Stimulated activated naive CD8-positive, alpha-beta T cell treated with anti-CD3 and anti-CD28 coated beads, Interleukin-15, amount 100 ng/mL, for 72 hours (primary cell): ENCODE measurements at regions not wholly inside any gene's neighbourhood (a gene's known extent, or its start where the extent isn't known, plus 50 kb on each side); places are given as distances from the start of the nearest gene placed in this dataset.
A peak's percentile ranks its signal among the peaks of the same experiment; 100 is the strongest.

Experiments used
- ATAC-seq: fragments of 150-1000 bp; cut with Tn5 transposase; 2 replicates; pipeline ENCODE4 v1.10.0; 2021; ENCODE audit warnings: mild to moderate bottlenecking, moderate library complexity
- DNase-seq, 2 donors: peaks; one replicate each; pipeline ENCODE4 v3.0.0; 2021 to 2022
- H3K27ac Mint-ChIP-seq, 2 donors: one replicate each; pipeline ENCODE4 v1.8.0; 2022; ENCODE audit warnings: mild to moderate bottlenecking in 2 of 2, mixed read lengths in 2 of 2, moderate library complexity in 2 of 2
- H3K27me3 Mint-ChIP-seq: one replicate; pipeline ENCODE4 v1.8.0; 2022; ENCODE audit warnings: mixed read lengths
- H3K4me1 Mint-ChIP-seq: one replicate; pipeline ENCODE4 v1.8.0; 2022; ENCODE audit warnings: mild to moderate bottlenecking, mixed read lengths
- H3K4me3 Mint-ChIP-seq, 2 donors: one replicate each; pipeline ENCODE4 v1.8.0; 2022; ENCODE audit warnings: mild to moderate bottlenecking in 2 of 2, mixed read lengths in 2 of 2, moderate library complexity in 1 of 2
- H3K9me3 Mint-ChIP-seq, 2 donors: one replicate each; pipeline ENCODE4 v1.8.0; 2022; ENCODE audit warnings: mixed read lengths in 2 of 2

- H3K27me3 Mint-ChIP-seq: peaks cover 5% of the 10 kb centered on the region
- H3K4me1 Mint-ChIP-seq: peaks cover 16% of the 10 kb centered on the region
- ATAC-seq (no peak), DNase-seq (no peak)
- peaks cover 8 to 16% of the 10 kb centered on the region in 2 donors for H3K9me3 Mint-ChIP-seq
- H3K27ac Mint-ChIP-seq: peak overlapping the region in 1 of 2 donors; percentile 84
- no peak overlapping the region for H3K4me3 Mint-ChIP-seq
These were observed 250.0 kb upstream of the SHH start for GRCh38 chr7:156062286-156062685.

GRCh38 chr7:156061689-156062255 is 249.5 kb upstream of the SHH start:
- H3K27ac Mint-ChIP-seq: peak overlapping the region in 1 of 2 donors; percentile 84
- peaks cover 8 to 16% of the 10 kb centered on the region in 2 donors for H3K9me3 Mint-ChIP-seq

GRCh38 chr7:156060925-156061324 is 248.7 kb upstream of the SHH start:
- H3K4me1 Mint-ChIP-seq: peaks cover 16% of the 10 kb centered on the region
- no peak overlapping the region for H3K4me3 Mint-ChIP-seq
- H3K9me3 Mint-ChIP-seq: peaks cover 8 to 16% of the 10 kb centered on the region in 2 donors

More at GRCh38 chr7:156061689-156062255, 249.5 kb upstream of the SHH start:
- H3K4me3 Mint-ChIP-seq: no peak overlapping the region
- DNase-seq (no peak), ATAC-seq (no peak)
- peaks cover 16% of the 10 kb centered on the region for H3K4me1 Mint-ChIP-seq
- no peaks in the 10 kb centered on the region for H3K27me3 Mint-ChIP-seq

GRCh38 chr7:156059369-156059768 is 247.1 kb upstream of the SHH start:
- Mint-ChIP-seq H3K27ac (no peak overlapping the region), H3K4me3 (no peak overlapping the region), H3K27me3 (peaks cover 9% of the 10 kb centered on the region), H3K9me3 (peaks cover 8 to 16% of the 10 kb centered on the region in 2 donors), H3K4me1 (peaks cover 10% of the 10 kb centered on the region)
- no peak for DNase-seq
- no peak for ATAC-seq

More at GRCh38 chr7:156060925-156061324, 248.7 kb upstream of the SHH start:
- Mint-ChIP-seq H3K27ac (no peak overlapping the region), H3K27me3 (no peaks in the 10 kb centered on the region)
- no peak for DNase-seq
- ATAC-seq: no peak

GRCh38 chr7:156058248-156058647 is 246.0 kb upstream of the SHH start:
- H3K27ac Mint-ChIP-seq: peak overlapping the region in 1 of 2 donors; percentile 5
- H3K9me3 Mint-ChIP-seq: peaks cover 8 to 20% of the 10 kb centered on the region in 2 donors
- peaks cover 10% of the 10 kb centered on the region for H3K4me1 Mint-ChIP-seq
- peaks cover 9% of the 10 kb centered on the region for H3K27me3 Mint-ChIP-seq
- ATAC-seq: no peak
- DNase-seq: no peak
- H3K4me3 Mint-ChIP-seq: no peak overlapping the region

- no peak overlapping the region for H3K4me3 Mint-ChIP-seq
- no peak overlapping the region for H3K27ac Mint-ChIP-seq
- ATAC-seq: no peak
- H3K9me3 Mint-ChIP-seq: peaks cover 8 to 28% of the 10 kb centered on the region in 2 donors
- no peak for DNase-seq
- H3K4me1 Mint-ChIP-seq: peaks cover 10% of the 10 kb centered on the region
- peaks cover 9% of the 10 kb centered on the region for H3K27me3 Mint-ChIP-seq
These were observed 244.3 kb upstream of the SHH start for GRCh38 chr7:156056534-156056933.

- ATAC-seq (no peak), DNase-seq (no peak)
- Mint-ChIP-seq H3K27ac (peak overlapping the region in 1 of 2 donors; percentile 19), H3K27me3 (peaks cover 9% of the 10 kb centered on the region), H3K4me1 (peaks cover 10% of the 10 kb centered on the region), H3K9me3 (peaks cover 0 to 17% of the 10 kb centered on the region in 2 donors), H3K4me3 (no peak overlapping the region)
These were observed 243.1 kb upstream of the SHH start for GRCh38 chr7:156055206-156055822.

- DNase-seq: no peak
- no peak overlapping the region for H3K4me3 Mint-ChIP-seq
- H3K27me3 Mint-ChIP-seq: peaks cover 9% of the 10 kb centered on the region
- peaks cover 0 to 18% of the 10 kb centered on the region in 2 donors for H3K9me3 Mint-ChIP-seq
- no peak for ATAC-seq
- H3K27ac Mint-ChIP-seq: peak overlapping the region in 1 of 2 donors; percentile 4
- no peaks in the 10 kb centered on the region for H3K4me1 Mint-ChIP-seq
These were observed 239.6 kb upstream of the SHH start for GRCh38 chr7:156051884-156052283.

- Mint-ChIP-seq H3K4me1 (no peaks in the 10 kb centered on the region), H3K4me3 (no peak overlapping the region), H3K27ac (no peak overlapping the region), H3K9me3 (peaks cover 0 to 20% of the 10 kb centered on the region in 2 donors), H3K27me3 (peaks cover 9% of the 10 kb centered on the region)
- DNase-seq: no peak
- no peak for ATAC-seq
These were observed 238.6 kb upstream of the SHH start for GRCh38 chr7:156050636-156051569.

GRCh38 chr7:156049366-156049765 is 237.1 kb upstream of the SHH start:
- Mint-ChIP-seq H3K4me1 (no peaks in the 10 kb centered on the region), H3K27me3 (no peaks in the 10 kb centered on the region), H3K9me3 (peaks cover 0 to 20% of the 10 kb centered on the region in 2 donors), H3K27ac (no peak overlapping the region), H3K4me3 (no peak overlapping the region)
- DNase-seq (no peak), ATAC-seq (no peak)

GRCh38 chr7:156046031-156046560 is 233.8 kb upstream of the SHH start:
- DNase-seq: no peak
- Mint-ChIP-seq H3K4me1 (no peaks in the 10 kb centered on the region), H3K27me3 (no peaks in the 10 kb centered on the region), H3K4me3 (no peak overlapping the region), H3K27ac (no peak overlapping the region), H3K9me3 (peaks cover 0 to 8% of the 10 kb centered on the region in 2 donors)
- no peak for ATAC-seq

- Mint-ChIP-seq H3K27me3 (peaks cover 4% of the 10 kb centered on the region), H3K27ac (no peak overlapping the region), H3K9me3 (peaks cover 0 to 8% of the 10 kb centered on the region in 2 donors), H3K4me1 (no peaks in the 10 kb centered on the region), H3K4me3 (no peak overlapping the region)
- ATAC-seq (no peak), DNase-seq (no peak)
These were observed 231.3 kb upstream of the SHH start for GRCh38 chr7:156043416-156044178.

GRCh38 chr7:156041398-156041797 is 229.1 kb upstream of the SHH start:
- Mint-ChIP-seq H3K4me3 (no peak overlapping the region), H3K9me3 (no peaks in the 10 kb centered on the region), H3K27ac (no peak overlapping the region), H3K27me3 (peaks cover 9% of the 10 kb centered on the region), H3K4me1 (no peaks in the 10 kb centered on the region)
- no peak for ATAC-seq
- no peak for DNase-seq

- H3K4me3 Mint-ChIP-seq: no peak overlapping the region
- DNase-seq: no peak
These were observed 227.9 kb upstream of the SHH start for GRCh38 chr7:156039971-156040677.

More at GRCh38 chr7:156039971-156040677, 227.9 kb upstream of the SHH start:
- Mint-ChIP-seq H3K9me3 (no peaks in the 10 kb centered on the region), H3K4me1 (no peaks in the 10 kb centered on the region), H3K27me3 (peaks cover 9% of the 10 kb centered on the region), H3K27ac (no peak overlapping the region)
- peak; percentile 77 for ATAC-seq
